ENCODE measurements at regions not wholly inside any gene's neighbourhood (a gene's known extent, or its start where the extent isn't known, plus 50 kb on each side); places are given as distances from the start of the nearest gene placed in this dataset.

GRCh38 chr5:81879936-81880335, 91.9 kb upstream of the ATG10 start:
- FAIRE-seq (no peak), DNase-seq (no peak)

GRCh38 chr5:81878333-81878732, 93.5 kb upstream of the ATG10 start:
- FAIRE-seq: no peak

More at GRCh38 chr5:81879936-81880335, 91.9 kb upstream of the ATG10 start:
- Histone ChIP-seq H3K27me3 (ENCODE audit: control insufficient read depth in 3 of 3, insufficient read depth in 3 of 3, low read length in 3 of 3) (peaks cover 0 to 3% (median 2%) of the 10 kb centered on the region in 3 donors), H3K27ac (ENCODE audit: low read depth in 1 of 3, low read length in 2 of 3) (no peak overlapping the region), H3K4me3 (ENCODE audit: low read depth in 1 of 3, low read length in 3 of 3) (no peak overlapping the region), H3K36me3 (ENCODE audit: control insufficient read depth in 3 of 3, insufficient read depth in 2 of 3, low read depth in 1 of 3, low read length in 3 of 3) (no peaks in the 10 kb centered on the region), H3K4me1 (ENCODE audit: control insufficient read depth in 3 of 3, insufficient read depth in 2 of 3, low read depth in 1 of 3, low read length in 2 of 3) (no peaks in the 10 kb centered on the region), H3K9me3 (ENCODE audit: control insufficient read depth in 2 of 2, insufficient read depth in 1 of 2, low read depth in 1 of 2, low read length in 1 of 2) (no peaks in the 10 kb centered on the region)
- 77 to 80% (median 77%) methylated on average over 3 of the region's 3 CpGs for WGBS, 3 donors

GRCh38 chr5:81866994-81867393, 104.8 kb upstream of the ATG10 start:
- Histone ChIP-seq H3K27me3 (ENCODE audit: control insufficient read depth in 3 of 3, insufficient read depth in 3 of 3, low read length in 3 of 3) (no peaks in the 10 kb centered on the region), H3K27ac (ENCODE audit: low read depth in 1 of 3, low read length in 2 of 3) (no peak overlapping the region), H3K9me3 (ENCODE audit: control insufficient read depth in 2 of 2, insufficient read depth in 1 of 2, low read depth in 1 of 2, low read length in 1 of 2) (no peaks in the 10 kb centered on the region), H3K4me3 (ENCODE audit: low read depth in 1 of 3, low read length in 3 of 3) (no peak overlapping the region), H3K36me3 (ENCODE audit: control insufficient read depth in 3 of 3, insufficient read depth in 2 of 3, low read depth in 1 of 3, low read length in 3 of 3) (no peaks in the 10 kb centered on the region), H3K4me1 (ENCODE audit: control insufficient read depth in 3 of 3, insufficient read depth in 2 of 3, low read depth in 1 of 3, low read length in 2 of 3) (no peaks in the 10 kb centered on the region)
- 62 to 72% (median 63%) methylated on average over 3 of the region's 3 CpGs for WGBS, 3 donors
- no peak for FAIRE-seq
- DNase-seq: no peak

More at GRCh38 chr5:81878333-81878732, 93.5 kb upstream of the ATG10 start:
- H3K27me3 ChIP-seq (ENCODE audit: control insufficient read depth in 3 of 3, insufficient read depth in 3 of 3, low read length in 3 of 3): peaks cover 0 to 3% (median under 1%) of the 10 kb centered on the region in 3 donors
- DNase-seq: no peak
- no peak overlapping the region for H3K27ac ChIP-seq (ENCODE audit: low read depth in 1 of 3, low read length in 2 of 3)
- no peaks in the 10 kb centered on the region for H3K36me3 ChIP-seq (ENCODE audit: control insufficient read depth in 3 of 3, insufficient read depth in 2 of 3, low read depth in 1 of 3, low read length in 3 of 3)
- no peaks in the 10 kb centered on the region for H3K4me1 ChIP-seq (ENCODE audit: control insufficient read depth in 3 of 3, insufficient read depth in 2 of 3, low read depth in 1 of 3, low read length in 2 of 3)
- H3K4me3 ChIP-seq (ENCODE audit: low read depth in 1 of 3, low read length in 3 of 3): no peak overlapping the region
- H3K9me3 ChIP-seq (ENCODE audit: control insufficient read depth in 2 of 2, insufficient read depth in 1 of 2, low read depth in 1 of 2, low read length in 1 of 2): no peaks in the 10 kb centered on the region

- DNase-seq (no peak), FAIRE-seq (no peak)
- Histone ChIP-seq H3K4me3 (ENCODE audit: low read depth in 1 of 3, low read length in 3 of 3) (no peak overlapping the region), H3K9me3 (ENCODE audit: control insufficient read depth in 2 of 2, insufficient read depth in 1 of 2, low read depth in 1 of 2, low read length in 1 of 2) (no peaks in the 10 kb centered on the region), H3K27me3 (ENCODE audit: control insufficient read depth in 3 of 3, insufficient read depth in 3 of 3, low read length in 3 of 3) (no peaks in the 10 kb centered on the region), H3K36me3 (ENCODE audit: control insufficient read depth in 3 of 3, insufficient read depth in 2 of 3, low read depth in 1 of 3, low read length in 3 of 3) (no peaks in the 10 kb centered on the region), H3K27ac (ENCODE audit: low read depth in 1 of 3, low read length in 2 of 3) (no peak overlapping the region), H3K4me1 (ENCODE audit: control insufficient read depth in 3 of 3, insufficient read depth in 2 of 3, low read depth in 1 of 3, low read length in 2 of 3) (no peaks in the 10 kb centered on the region)
- WGBS, 3 donors: 84 to 95% (median 92%) methylated on average over 1 of the region's 1 CpG
Measured at GRCh38 chr5:81860778-81861177, 109.9 kb upstream of the SSBP2 start.

GRCh38 chr5:81859624-81860023, 108.7 kb upstream of the SSBP2 start:
- Histone ChIP-seq H3K4me1 (ENCODE audit: control insufficient read depth in 3 of 3, insufficient read depth in 2 of 3, low read depth in 1 of 3, low read length in 2 of 3) (no peaks in the 10 kb centered on the region), H3K4me3 (ENCODE audit: low read depth in 1 of 3, low read length in 3 of 3) (no peak overlapping the region), H3K36me3 (ENCODE audit: control insufficient read depth in 3 of 3, insufficient read depth in 2 of 3, low read depth in 1 of 3, low read length in 3 of 3) (no peaks in the 10 kb centered on the region), H3K9me3 (ENCODE audit: control insufficient read depth in 2 of 2, insufficient read depth in 1 of 2, low read depth in 1 of 2, low read length in 1 of 2) (no peaks in the 10 kb centered on the region), H3K27ac (ENCODE audit: low read depth in 1 of 3, low read length in 2 of 3) (no peak overlapping the region), H3K27me3 (ENCODE audit: control insufficient read depth in 3 of 3, insufficient read depth in 3 of 3, low read length in 3 of 3) (no peaks in the 10 kb centered on the region)
- DNase-seq: no peak
- 90 to 95% (median 94%) methylated on average over 6 of the region's 6 CpGs for WGBS, 3 donors
- no peak for FAIRE-seq

- H3K27me3 ChIP-seq (ENCODE audit: control insufficient read depth in 3 of 3, insufficient read depth in 3 of 3, low read length in 3 of 3): no peaks in the 10 kb centered on the region
- H3K4me1 ChIP-seq (ENCODE audit: control insufficient read depth in 3 of 3, insufficient read depth in 2 of 3, low read depth in 1 of 3, low read length in 2 of 3): peaks cover 0 to 5% (median 0%) of the 10 kb centered on the region in 3 donors
- no peaks in the 10 kb centered on the region for H3K36me3 ChIP-seq (ENCODE audit: control insufficient read depth in 3 of 3, insufficient read depth in 2 of 3, low read depth in 1 of 3, low read length in 3 of 3)
- no peak overlapping the region for H3K27ac ChIP-seq (ENCODE audit: low read depth in 1 of 3, low read length in 2 of 3)
- DNase-seq (no peak), FAIRE-seq (no peak)
- 66 to 74% (median 66%) methylated on average over 14 of the region's 14 CpGs for WGBS, 3 donors
- H3K4me3 ChIP-seq (ENCODE audit: low read depth in 1 of 3, low read length in 3 of 3): no peak overlapping the region
- H3K9me3 ChIP-seq (ENCODE audit: control insufficient read depth in 2 of 2, insufficient read depth in 1 of 2, low read depth in 1 of 2, low read length in 1 of 2): no peaks in the 10 kb centered on the region
Measured at GRCh38 chr5:81856948-81857928, 106.3 kb upstream of the SSBP2 start.

GRCh38 chr5:81855591-81855990, 104.7 kb upstream of the SSBP2 start:
- Histone ChIP-seq H3K27me3 (ENCODE audit: control insufficient read depth in 3 of 3, insufficient read depth in 3 of 3, low read length in 3 of 3) (no peaks in the 10 kb centered on the region), H3K4me3 (ENCODE audit: low read depth in 1 of 3, low read length in 3 of 3) (no peak overlapping the region), H3K9me3 (ENCODE audit: control insufficient read depth in 2 of 2, insufficient read depth in 1 of 2, low read depth in 1 of 2, low read length in 1 of 2) (no peaks in the 10 kb centered on the region), H3K4me1 (ENCODE audit: control insufficient read depth in 3 of 3, insufficient read depth in 2 of 3, low read depth in 1 of 3, low read length in 2 of 3) (peaks cover 3 to 13% (median 6%) of the 10 kb centered on the region in 3 donors), H3K27ac (ENCODE audit: low read depth in 1 of 3, low read length in 2 of 3) (no peak overlapping the region), H3K36me3 (ENCODE audit: control insufficient read depth in 3 of 3, insufficient read depth in 2 of 3, low read depth in 1 of 3, low read length in 3 of 3) (no peaks in the 10 kb centered on the region)
- 68 to 77% (median 76%) methylated on average over 2 of the region's 2 CpGs for WGBS, 3 donors
- DNase-seq: no peak
- no peak for FAIRE-seq

- 63 to 70% (median 66%) methylated on average over 3 of the region's 3 CpGs for WGBS, 3 donors
- Histone ChIP-seq H3K36me3 (ENCODE audit: control insufficient read depth in 3 of 3, insufficient read depth in 2 of 3, low read depth in 1 of 3, low read length in 3 of 3) (no peaks in the 10 kb centered on the region), H3K9me3 (ENCODE audit: control insufficient read depth in 2 of 2, insufficient read depth in 1 of 2, low read depth in 1 of 2, low read length in 1 of 2) (no peaks in the 10 kb centered on the region), H3K27me3 (ENCODE audit: control insufficient read depth in 3 of 3, insufficient read depth in 3 of 3, low read length in 3 of 3) (no peaks in the 10 kb centered on the region), H3K4me1 (ENCODE audit: control insufficient read depth in 3 of 3, insufficient read depth in 2 of 3, low read depth in 1 of 3, low read length in 2 of 3) (peaks cover 3 to 17% (median 6%) of the 10 kb centered on the region in 3 donors), H3K4me3 (ENCODE audit: low read depth in 1 of 3, low read length in 3 of 3) (no peak overlapping the region), H3K27ac (ENCODE audit: low read depth in 1 of 3, low read length in 2 of 3) (no peak overlapping the region)
- FAIRE-seq: no peak
- no peak for DNase-seq
Measured at GRCh38 chr5:81854915-81855314, 104.0 kb upstream of the SSBP2 start.
